RWPE2 (cell line): ENCODE measurements at regions not wholly inside any gene's neighbourhood (a gene's known extent, or its start where the extent isn't known, plus 50 kb on each side); places are given as distances from the start of the nearest gene placed in this dataset.

ENCODE experiments used
- ATAC-seq: fragments of 200-7000 bp; cut with Tn5 transposase; 3 replicates; pipeline ENCODE4 v1.9.1; 2021; ENCODE audit warnings: low read depth
- DNase-seq: peaks from one replicate; pipeline ENCODE4 v3.0.0-alpha.2; 2020; ENCODE audit warnings: low spot score
- H3K27ac ChIP-seq: fragments of 450-650 bp; 2 replicates; pipeline ENCODE4 v1.5.1; 2017; ENCODE audit warnings: mild to moderate bottlenecking; ENCODE audit not compliant: poor library complexity, severe bottlenecking
- H3K27me3 ChIP-seq: fragments of 250-450 bp; sonication (Bioruptor Pico); 2 replicates; pipeline ENCODE4 v1.5.1; 2021; ENCODE audit warnings: mild to moderate bottlenecking, moderate library complexity; ENCODE audit not compliant: insufficient read depth, poor library complexity, severe bottlenecking
- H3K36me3 ChIP-seq: fragments of 250-450 bp; sonication (Bioruptor Pico); 2 replicates; pipeline ENCODE4 v1.5.1; 2020; ENCODE audit warnings: low read depth, mild to moderate bottlenecking, moderate library complexity
- H3K4me1 ChIP-seq: fragments of 250-450 bp; sonication (Bioruptor Pico); 2 replicates; pipeline ENCODE4 v1.5.1; 2021; ENCODE audit warnings: mild to moderate bottlenecking, moderate library complexity; ENCODE audit not compliant: insufficient read depth, poor library complexity, severe bottlenecking
- H3K4me3 ChIP-seq: fragments of 250-450 bp; sonication (Bioruptor Pico); 2 replicates; pipeline ENCODE4 v1.5.1; 2021; ENCODE audit warnings: mild to moderate bottlenecking, moderate library complexity; ENCODE audit not compliant: severe bottlenecking
- H3K9me3 ChIP-seq: fragments of 250-450 bp; sonication (Bioruptor Pico); 2 replicates; pipeline ENCODE4 v1.5.1; 2021; ENCODE audit warnings: mild to moderate bottlenecking, moderate library complexity; ENCODE audit not compliant: severe bottlenecking
- CTCF ChIP-seq: fragments of 450-650 bp; IDR thresholded peaks from one replicate; pipeline ENCODE4 v1.5.1; 2017; ENCODE audit warnings: mild to moderate bottlenecking, moderate library complexity; ENCODE audit not compliant: poor library complexity, severe bottlenecking

GRCh38 chr10:130902929-130903328 is 408.6 kb downstream of the TCERG1L start:
- H3K9me3 ChIP-seq = peaks cover 3% of the 10 kb centered on the region
- H3K4me1 ChIP-seq = no peaks in the 10 kb centered on the region
- no peak overlapping the region for H3K27ac ChIP-seq
- no peaks in the 10 kb centered on the region for H3K36me3 ChIP-seq
- DNase-seq = no peak
- no peaks in the 10 kb centered on the region for H3K27me3 ChIP-seq
- no peak overlapping the region for H3K4me3 ChIP-seq
- no peak for ATAC-seq
- no peak for TF ChIP-seq CTCF

GRCh38 chr10:130904676-130905075 is 406.8 kb downstream of the TCERG1L start:
- Histone ChIP-seq H3K4me3 (no peak overlapping the region), H3K27ac (no peak overlapping the region), H3K36me3 (no peaks in the 10 kb centered on the region), H3K27me3 (no peaks in the 10 kb centered on the region), H3K9me3 (peaks cover 3% of the 10 kb centered on the region), H3K4me1 (no peaks in the 10 kb centered on the region)
- TF ChIP-seq CTCF = no peak
- DNase-seq (no peak), ATAC-seq (no peak)

- Histone ChIP-seq H3K36me3 (no peaks in the 10 kb centered on the region), H3K4me1 (no peaks in the 10 kb centered on the region), H3K9me3 (peaks cover 3% of the 10 kb centered on the region), H3K27me3 (no peaks in the 10 kb centered on the region), H3K4me3 (no peak overlapping the region), H3K27ac (no peak overlapping the region)
- no peak for TF ChIP-seq CTCF
- no peak for DNase-seq
- no peak for ATAC-seq
Observed at GRCh38 chr10:130905386-130905785, 406.1 kb downstream of the TCERG1L start.

GRCh38 chr10:130905921-130906320 is 405.6 kb downstream of the TCERG1L start:
- no peaks in the 10 kb centered on the region for H3K27me3 ChIP-seq

More at GRCh38 chr10:130905921-130906320, 405.6 kb downstream of the TCERG1L start:
- no peak for TF ChIP-seq CTCF
- DNase-seq (no peak), ATAC-seq (no peak)
- Histone ChIP-seq H3K4me1 (no peaks in the 10 kb centered on the region), H3K4me3 (no peak overlapping the region), H3K36me3 (no peaks in the 10 kb centered on the region), H3K9me3 (peaks cover 3% of the 10 kb centered on the region), H3K27ac (no peak overlapping the region)
